ENCODE measurements at regions not wholly inside any gene's neighbourhood (a gene's known extent, or its start where the extent isn't known, plus 50 kb on each side); places are given as distances from the start of the nearest gene placed in this dataset.

DNA sequence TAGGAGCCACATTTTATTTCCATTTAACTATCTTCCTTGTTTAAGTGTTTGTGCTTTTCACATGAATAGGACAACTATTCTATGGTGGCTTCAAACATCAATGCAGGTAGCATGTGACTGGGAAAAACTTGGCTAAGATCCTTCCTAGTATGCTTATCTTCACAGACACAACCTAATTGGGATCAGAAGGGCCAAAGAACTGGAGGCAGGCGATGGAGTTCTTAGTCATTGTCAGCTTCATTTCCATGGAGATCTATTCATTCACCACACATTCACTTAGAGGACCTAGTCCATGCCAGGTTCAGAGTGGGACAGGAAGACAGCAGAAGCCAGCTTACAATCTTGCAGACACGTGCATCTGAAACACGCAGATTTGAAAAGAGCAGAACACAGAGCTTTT, 277.5 kb upstream of the PPP2R3A start:
- DNase-seq (ENCODE audit: low read depth): no peak

GRCh38 chr3:135690664-135691063, 274.9 kb upstream of the PPP2R3A start:
- no peak overlapping the region for H3K4me3 ChIP-seq (ENCODE audit: low read depth, low read length)
- DNase-seq (ENCODE audit: low read depth): no peak
- TF ChIP-seq, protein P1, sequence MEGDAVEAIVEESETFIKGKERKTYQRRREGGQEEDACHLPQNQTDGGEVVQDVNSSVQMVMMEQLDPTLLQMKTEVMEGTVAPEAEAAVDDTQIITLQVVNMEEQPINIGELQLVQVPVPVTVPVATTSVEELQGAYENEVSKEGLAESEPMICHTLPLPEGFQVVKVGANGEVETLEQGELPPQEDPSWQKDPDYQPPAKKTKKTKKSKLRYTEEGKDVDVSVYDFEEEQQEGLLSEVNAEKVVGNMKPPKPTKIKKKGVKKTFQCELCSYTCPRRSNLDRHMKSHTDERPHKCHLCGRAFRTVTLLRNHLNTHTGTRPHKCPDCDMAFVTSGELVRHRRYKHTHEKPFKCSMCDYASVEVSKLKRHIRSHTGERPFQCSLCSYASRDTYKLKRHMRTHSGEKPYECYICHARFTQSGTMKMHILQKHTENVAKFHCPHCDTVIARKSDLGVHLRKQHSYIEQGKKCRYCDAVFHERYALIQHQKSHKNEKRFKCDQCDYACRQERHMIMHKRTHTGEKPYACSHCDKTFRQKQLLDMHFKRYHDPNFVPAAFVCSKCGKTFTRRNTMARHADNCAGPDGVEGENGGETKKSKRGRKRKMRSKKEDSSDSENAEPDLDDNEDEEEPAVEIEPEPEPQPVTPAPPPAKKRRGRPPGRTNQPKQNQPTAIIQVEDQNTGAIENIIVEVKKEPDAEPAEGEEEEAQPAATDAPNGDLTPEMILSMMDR (conservative IDR thresholded peaks at IDR 0.05; ENCODE audit: low read depth, low read length): no peak

More for the DNA sequence above, 277.5 kb upstream of the PPP2R3A start:
- TF ChIP-seq, protein P1 (conservative IDR thresholded peaks at IDR 0.05; ENCODE audit: low read depth, low read length): no peak
- H3K4me3 ChIP-seq (ENCODE audit: low read depth, low read length): no peak overlapping the region

DNA sequence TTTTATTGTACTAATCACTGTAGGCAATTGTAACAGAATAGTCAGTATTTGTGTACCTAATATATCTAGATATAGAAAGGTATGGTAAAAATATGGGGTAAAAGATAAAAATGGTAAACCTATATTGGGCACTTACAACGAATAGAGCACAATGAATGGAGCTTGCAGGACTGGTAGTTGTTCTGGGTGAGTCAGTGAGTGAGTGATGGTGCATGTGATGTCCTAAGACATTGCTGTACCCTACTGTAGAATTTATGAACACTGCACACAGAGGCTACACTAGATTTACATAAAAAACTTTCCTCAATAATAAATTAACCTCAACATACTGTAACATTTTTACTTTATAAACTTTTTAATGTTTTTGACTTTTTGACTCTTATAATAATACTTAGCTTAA, 274.3 kb upstream of the PPP2R3A start:
- DNase-seq (ENCODE audit: low read depth): no peak
- no peak overlapping the region for H3K4me3 ChIP-seq (ENCODE audit: low read depth, low read length)
- TF ChIP-seq, protein P1 (conservative IDR thresholded peaks at IDR 0.05; ENCODE audit: low read depth, low read length): no peak

DNA sequence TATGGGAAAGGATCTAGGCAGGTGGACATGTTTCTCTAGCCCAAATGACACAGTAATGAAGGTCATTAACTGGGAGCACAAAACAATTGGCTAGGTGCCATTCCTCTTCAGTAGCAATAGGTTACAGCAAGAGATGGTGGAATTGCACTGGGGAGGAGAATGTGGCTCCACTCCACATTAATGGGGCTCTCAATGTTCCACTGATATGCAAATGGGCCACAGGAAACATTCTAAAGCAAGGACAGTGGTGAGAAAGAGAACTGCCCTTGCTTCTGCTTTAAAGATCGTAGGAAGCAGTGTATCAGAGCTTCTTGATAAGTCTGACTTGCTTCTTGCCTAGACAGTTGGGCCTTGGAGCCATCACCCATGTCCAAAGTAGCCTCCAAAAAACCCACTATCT, 271.4 kb upstream of the PPP2R3A start:
- no peak for DNase-seq (ENCODE audit: low read depth)
- TF ChIP-seq, protein P1 (conservative IDR thresholded peaks at IDR 0.05; ENCODE audit: low read depth, low read length): no peak
- no peak overlapping the region for H3K4me3 ChIP-seq (ENCODE audit: low read depth, low read length)

- H3K4me3 ChIP-seq (ENCODE audit: low read depth, low read length): no peak overlapping the region
- DNase-seq (ENCODE audit: low read depth): no peak
- TF ChIP-seq, protein P1 (conservative IDR thresholded peaks at IDR 0.05; ENCODE audit: low read depth, low read length): no peak
These were observed 265.8 kb upstream of the PPP2R3A start for GRCh38 chr3:135699741-135700140.

- no peak overlapping the region for H3K4me3 ChIP-seq (ENCODE audit: low read depth, low read length)
- TF ChIP-seq, protein P1 (conservative IDR thresholded peaks at IDR 0.05; ENCODE audit: low read depth, low read length): no peak
- no peak for DNase-seq (ENCODE audit: low read depth)
These were observed 258.7 kb upstream of the PPP2R3A start for GRCh38 chr3:135706758-135707375.

GRCh38 chr3:135719449-135719848, 246.1 kb upstream of the PPP2R3A start:
- TF ChIP-seq, protein P1 (conservative IDR thresholded peaks at IDR 0.05; ENCODE audit: low read depth, low read length): no peak
- no peak for DNase-seq (ENCODE audit: low read depth)
- no peak overlapping the region for H3K4me3 ChIP-seq (ENCODE audit: low read depth, low read length)
